Spleen (tissue), 11 donors: ENCODE measurements at regions not wholly inside any gene's neighbourhood (a gene's known extent, or its start where the extent isn't known, plus 50 kb on each side); places are given as distances from the start of the nearest gene placed in this dataset.

Experiments used
- DNase-seq: peaks from one replicate; pipeline ENCODE4 v3.0.0-alpha.2; 2020
- H3K27ac ChIP-seq, 8 donors: fragments of 200-600 bp; sonication (generic) in 7 of 8; 1 replicate in 4 of 8; 2 replicates in 4 of 8; pipeline versions ENCODE4 v1.5.0 to v1.8.0; 2016 to 2021; ENCODE audit warnings: inconsistent platforms in 4 of 8, mild to moderate bottlenecking in 4 of 8, moderate library complexity in 1 of 8
- H3K27me3 ChIP-seq, 7 donors: fragments of 200-600 bp; sonication (generic) in 6 of 7; replicated peaks in 1 of 7; 1 replicate in 4 of 7; 2 replicates in 3 of 7; pipeline versions ENCODE4 v1.5.0 to v1.8.0; 2016 to 2021; ENCODE audit warnings: inconsistent platforms in 3 of 7, mild to moderate bottlenecking in 1 of 7
- H3K36me3 ChIP-seq, 6 donors: fragments of 200-600 bp; sonication (generic) in 5 of 6; 1 replicate in 4 of 6; 2 replicates in 2 of 6; pipeline versions ENCODE4 v1.5.0 to v1.8.0; 2016 to 2021; ENCODE audit warnings: inconsistent platforms in 2 of 6
- H3K4me1 ChIP-seq, 6 donors: fragments of 200-600 bp; sonication (generic) in 5 of 6; 1 replicate in 3 of 6; 2 replicates in 3 of 6; pipeline versions ENCODE4 v1.5.0 to v1.8.0; 2016 to 2021; ENCODE audit warnings: inconsistent platforms in 3 of 6
- H3K4me3 ChIP-seq, 8 donors: fragments of 200-600 bp; sonication (generic) in 7 of 8; 1 replicate in 4 of 8; 2 replicates in 4 of 8; pipeline versions ENCODE4 v1.5.0 to v1.8.0; 2016 to 2021; ENCODE audit warnings: inconsistent platforms in 4 of 8, mild to moderate bottlenecking in 4 of 8, moderate library complexity in 2 of 8
- H3K9me3 ChIP-seq, 8 donors: fragments of 200-600 bp; sonication (generic) in 7 of 8; 1 replicate in 4 of 8; 2 replicates in 4 of 8; pipeline versions ENCODE4 v1.5.0 to v1.8.0; 2016 to 2021; ENCODE audit warnings: inconsistent platforms in 4 of 8
- CTCF ChIP-seq, 11 experiments: fragments of 200-600 bp in 7 of 11; fragments of 450-650 bp in 4 of 11; sonication (generic) in 4 of 11; IDR thresholded peaks in 8 of 11; conservative IDR thresholded peaks in 3 of 11; 1 replicate in 7 of 11; 2 replicates in 4 of 11; pipeline versions ENCODE4 v1.4.0 to v1.8.0; 2016 to 2021; ENCODE audit warnings: antibody characterized with exemption in 11 of 11, inconsistent platforms in 4 of 11, mild to moderate bottlenecking in 1 of 11
- POLR2A ChIP-seq, 3 donors: fragments of 450-650 bp; IDR thresholded peaks; one replicate each; pipeline ENCODE4 v1.5.1; 2017; ENCODE audit warnings: antibody characterized with exemption in 3 of 3, mild to moderate bottlenecking in 1 of 3
- POLR2AphosphoS5 ChIP-seq, 3 donors: sonication (generic); formaldehyde crosslinking; IDR thresholded peaks; one replicate each; pipeline ENCODE4 v1.5.1; 2017; ENCODE audit warnings: antibody characterized with exemption in 3 of 3
- WGBS, 5 donors: extraction: QIAGEN DNeasy Blood & Tissue Kit in 3 of 5; methylation state at CpG; one replicate each; pipeline versions ENCODE4 v1.1.5 to v1.1.7; 2013 to 2018; 5-methylcytosine and 5-hydroxymethylcytosine counted together
- intact Hi-C: fragments of 100-400 bp; cut with DNase I; formaldehyde crosslinking; loops from one replicate; pipeline ENCODE4 v1.15.0; 2023; ENCODE audit warnings: low total_unique reads
- donor health status: healthy with polysubstance abuse.
- donor health status: DM: no; HTN: no; CAD: no; lungs with moderate emphysema.
- donor health status: DM: no; HTN: no; CAD: no.
- donor health status: Bipolar disorder and iron deficiency.
- donor health status: healthy.
- donor health status: DM: no; HTN: no; CAD: no.
- donor health status: DM: yes; HTN: yes; CAD: no.

DNA sequence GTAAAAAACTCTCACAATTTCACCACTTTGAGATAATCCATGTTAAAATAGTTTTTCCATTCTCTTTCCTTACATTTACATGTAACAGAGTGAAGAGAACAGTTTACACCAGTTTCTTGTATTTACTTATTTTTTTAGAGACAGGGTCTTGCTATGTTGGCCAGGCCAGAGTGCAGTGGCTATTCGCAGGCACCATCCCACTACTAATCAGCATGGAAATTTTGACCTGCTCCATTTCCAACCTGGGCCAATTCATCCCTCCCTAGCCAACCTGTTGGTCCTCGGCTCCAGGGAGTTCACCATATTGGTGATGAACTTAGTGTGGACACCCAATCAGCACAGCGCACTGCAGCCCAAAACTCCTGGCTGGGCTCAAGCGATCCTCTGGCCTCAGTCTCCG is 74.1 kb downstream of the LYZL2 start:
- H3K27me3 ChIP-seq = no peaks in the 10 kb centered on the region
- peaks cover 0 to 55% (median 19%) of the 10 kb centered on the region in 6 donors for H3K4me1 ChIP-seq
- intact Hi-C loops = no loop called here
- no peak overlapping the region for H3K4me3 ChIP-seq
- H3K36me3 ChIP-seq = no peaks in the 10 kb centered on the region
- H3K9me3 ChIP-seq = no peaks in the 10 kb centered on the region
- 78 to 98% (median 96%) methylated on average over 5 of the region's 5 CpGs for WGBS, 5 donors
- no peak for TF ChIP-seq POLR2A (IDR thresholded peaks at IDR 0.05)
- no peak for TF ChIP-seq POLR2AphosphoS5 (IDR thresholded peaks at IDR 0.05)
- no peak for TF ChIP-seq CTCF (IDR thresholded peaks at IDR 0.05 in 8 of 11, conservative IDR thresholded peaks at IDR 0.05 in 3 of 11)
- DNase-seq = no peak
- H3K27ac ChIP-seq = peak overlapping the region in 5 of 8 donors; percentile 51 to 87 (median 85)

DNA sequence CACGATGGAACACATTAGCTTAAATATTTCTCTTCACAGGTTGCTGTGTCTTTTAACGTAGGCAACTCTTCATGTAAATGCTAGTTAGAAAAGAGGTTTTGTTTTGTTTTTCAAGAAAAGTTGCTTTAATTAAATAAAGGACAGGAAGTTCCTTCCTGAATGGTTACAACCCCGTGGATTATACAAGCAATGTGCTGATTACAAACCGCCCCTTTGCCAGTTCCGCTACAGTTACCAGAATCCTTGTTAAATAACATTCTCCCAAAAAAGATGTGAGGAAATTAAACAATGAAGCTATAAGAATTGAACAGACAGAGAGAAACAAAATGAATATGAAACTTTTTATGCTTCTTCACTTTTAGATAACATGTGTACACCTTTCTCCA is 75.1 kb downstream of the LYZL2 start:
- Histone ChIP-seq H3K36me3 (no peaks in the 10 kb centered on the region), H3K4me1 (peaks cover 0 to 60% (median 21%) of the 10 kb centered on the region in 6 donors), H3K4me3 (peak overlapping the region in 1 of 8 donors; percentile 26), H3K9me3 (no peaks in the 10 kb centered on the region), H3K27ac (peak overlapping the region; percentile 49 to 87 (median 84)), H3K27me3 (no peaks in the 10 kb centered on the region)
- TF ChIP-seq POLR2AphosphoS5 (IDR thresholded peaks at IDR 0.05) (no peak), POLR2A (IDR thresholded peaks at IDR 0.05) (no peak), CTCF (IDR thresholded peaks at IDR 0.05 in 8 of 11, conservative IDR thresholded peaks at IDR 0.05 in 3 of 11) (no peak)
- no peak for DNase-seq
- 12 to 40% (median 25%) methylated on average over 5 of the region's 5 CpGs for WGBS, 5 donors
- intact Hi-C loops = no loop called here

GRCh38 chr10:30553626-30554439 is 75.7 kb downstream of the LYZL2 start:
- no peaks in the 10 kb centered on the region for H3K9me3 ChIP-seq
- H3K36me3 ChIP-seq = no peaks in the 10 kb centered on the region
- WGBS, 5 donors = 48 to 76% (median 54%) methylated on average over 12 of the region's 12 CpGs
- TF ChIP-seq POLR2AphosphoS5 (IDR thresholded peaks at IDR 0.05) (peak; percentile 61 to 81 (median 76)), POLR2A (IDR thresholded peaks at IDR 0.05) (no peak), CTCF (IDR thresholded peaks at IDR 0.05 in 8 of 11, conservative IDR thresholded peaks at IDR 0.05 in 3 of 11) (no peak)
- DNase-seq = peak; percentile 76
- H3K4me1 ChIP-seq = peaks cover 0 to 61% (median 21%) of the 10 kb centered on the region in 6 donors
- peak overlapping the region; percentile 49 to 87 (median 84) for H3K27ac ChIP-seq
- peak overlapping the region in 1 of 8 donors; percentile 26 for H3K4me3 ChIP-seq
- H3K27me3 ChIP-seq = no peaks in the 10 kb centered on the region
- intact Hi-C loops = no loop called here

DNA sequence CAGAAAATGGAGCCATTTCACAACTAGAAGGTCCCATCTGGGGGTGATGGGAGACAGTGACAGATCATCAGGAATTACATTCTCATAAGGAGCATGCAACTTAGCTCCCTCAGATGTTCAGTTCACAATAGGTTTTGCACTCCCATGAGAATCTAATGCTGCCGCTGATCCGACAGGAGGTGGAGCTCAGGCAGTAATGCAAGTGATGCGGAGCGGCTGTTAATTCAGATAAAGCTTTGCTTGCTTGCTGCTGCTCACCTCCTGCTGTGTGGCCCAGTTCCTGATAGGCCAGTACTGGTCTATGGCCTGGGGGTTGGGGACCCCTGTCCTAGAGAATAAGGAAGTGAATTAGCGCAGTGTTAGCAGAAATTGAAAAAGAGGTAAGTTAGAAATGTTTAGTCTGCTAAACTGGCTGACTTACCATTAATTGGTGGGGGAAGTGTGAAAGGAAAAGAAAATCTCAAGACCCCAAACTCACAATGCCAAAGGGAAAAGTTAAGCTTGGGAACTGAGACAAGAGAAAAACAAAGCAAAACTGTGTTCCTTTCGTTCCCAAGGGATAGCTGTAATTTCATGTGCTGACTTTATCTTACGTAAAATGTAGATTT is 76.4 kb downstream of the LYZL2 start:
- intact Hi-C loops = no loop called here
- Histone ChIP-seq H3K4me3 (no peak overlapping the region), H3K4me1 (peaks cover 0 to 65% (median 21%) of the 10 kb centered on the region in 6 donors), H3K36me3 (no peaks in the 10 kb centered on the region), H3K27ac (peak overlapping the region; percentile 49 to 87 (median 84)), H3K9me3 (no peaks in the 10 kb centered on the region), H3K27me3 (no peaks in the 10 kb centered on the region)
- TF ChIP-seq CTCF (IDR thresholded peaks at IDR 0.05 in 8 of 11, conservative IDR thresholded peaks at IDR 0.05 in 3 of 11) (no peak), POLR2AphosphoS5 (IDR thresholded peaks at IDR 0.05) (peak in 2 of 3 donors; percentile 31 to 62)
- DNase-seq = no peak
- 59 to 70% (median 63%) methylated on average over 7 of the region's 7 CpGs for WGBS, 5 donors
